ENCODE measurements at regions not wholly inside any gene's neighbourhood (a gene's known extent, or its start where the extent isn't known, plus 50 kb on each side); places are given as distances from the start of the nearest gene placed in this dataset.

DNA sequence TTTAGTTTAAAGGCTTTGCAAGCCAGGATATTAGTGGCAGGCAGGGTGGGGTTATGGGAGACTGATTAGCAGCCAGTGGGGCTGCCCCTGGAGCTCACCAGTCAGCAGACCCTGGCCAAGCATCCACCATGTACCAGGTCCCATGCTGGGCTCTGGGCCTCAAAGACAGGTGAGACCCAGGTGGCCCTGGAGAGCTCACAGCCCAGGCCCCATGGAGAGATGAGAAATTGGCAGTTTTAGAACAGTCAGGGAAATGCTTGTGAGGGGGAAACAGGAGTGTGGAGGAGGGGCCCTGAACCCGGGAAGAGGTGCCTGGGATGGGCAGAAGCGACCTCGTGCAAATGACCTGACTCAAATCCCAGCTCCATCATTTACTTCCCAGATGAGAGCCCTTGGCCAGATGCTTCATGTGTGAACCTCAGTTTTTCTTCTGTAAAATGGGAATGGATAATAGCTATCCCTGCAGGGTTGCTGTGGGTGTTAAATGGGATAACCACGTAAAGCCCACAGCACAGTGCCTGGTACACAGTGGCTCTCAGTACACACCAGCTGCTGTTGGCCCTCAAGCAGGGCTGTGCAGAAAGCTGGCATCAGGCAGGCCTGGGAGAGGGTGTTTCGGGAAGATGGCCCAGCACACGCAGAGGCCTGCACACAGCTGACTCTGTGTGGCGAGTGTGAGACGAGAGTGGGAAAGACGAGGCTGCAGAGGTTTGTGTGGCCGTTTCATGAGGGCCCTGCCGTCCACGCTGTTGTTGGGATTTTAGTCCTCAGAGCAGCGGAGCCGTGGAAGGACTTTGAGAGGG is 518.5 kb downstream of the PTPRU start:
- intact Hi-C loops (cut with DNase I) = no loop called here
- H3K4me3 ChIP-seq = no peak overlapping the region
- H3K27ac ChIP-seq = no peak overlapping the region
- H3K4me1 ChIP-seq (ENCODE audit: insufficient read depth) = no peaks in the 10 kb centered on the region
- H3K27me3 ChIP-seq = no peaks in the 10 kb centered on the region
- no peak for DNase-seq
- H3K9me3 ChIP-seq = no peaks in the 10 kb centered on the region
- no peaks in the 10 kb centered on the region for H3K36me3 ChIP-seq
- WGBS, 3 donors = 67 to 75% (median 67%) methylated on average over 14 of the region's 14 CpGs
- TF ChIP-seq EP300 (IDR thresholded peaks at IDR 0.05) = no peak
- TF ChIP-seq POLR2A (IDR thresholded peaks at IDR 0.05) = no peak
- TF ChIP-seq, protein P1, sequence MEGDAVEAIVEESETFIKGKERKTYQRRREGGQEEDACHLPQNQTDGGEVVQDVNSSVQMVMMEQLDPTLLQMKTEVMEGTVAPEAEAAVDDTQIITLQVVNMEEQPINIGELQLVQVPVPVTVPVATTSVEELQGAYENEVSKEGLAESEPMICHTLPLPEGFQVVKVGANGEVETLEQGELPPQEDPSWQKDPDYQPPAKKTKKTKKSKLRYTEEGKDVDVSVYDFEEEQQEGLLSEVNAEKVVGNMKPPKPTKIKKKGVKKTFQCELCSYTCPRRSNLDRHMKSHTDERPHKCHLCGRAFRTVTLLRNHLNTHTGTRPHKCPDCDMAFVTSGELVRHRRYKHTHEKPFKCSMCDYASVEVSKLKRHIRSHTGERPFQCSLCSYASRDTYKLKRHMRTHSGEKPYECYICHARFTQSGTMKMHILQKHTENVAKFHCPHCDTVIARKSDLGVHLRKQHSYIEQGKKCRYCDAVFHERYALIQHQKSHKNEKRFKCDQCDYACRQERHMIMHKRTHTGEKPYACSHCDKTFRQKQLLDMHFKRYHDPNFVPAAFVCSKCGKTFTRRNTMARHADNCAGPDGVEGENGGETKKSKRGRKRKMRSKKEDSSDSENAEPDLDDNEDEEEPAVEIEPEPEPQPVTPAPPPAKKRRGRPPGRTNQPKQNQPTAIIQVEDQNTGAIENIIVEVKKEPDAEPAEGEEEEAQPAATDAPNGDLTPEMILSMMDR (IDR thresholded peaks at IDR 0.05) = no peak

GRCh38 chr1:29753771-29754572 is 517.6 kb downstream of the PTPRU start:
- TF ChIP-seq, protein P1 (IDR thresholded peaks at IDR 0.05) = no peak
- TF ChIP-seq EP300 (IDR thresholded peaks at IDR 0.05) = no peak
- TF ChIP-seq POLR2A (IDR thresholded peaks at IDR 0.05) = no peak
- intact Hi-C loops (cut with DNase I) = no loop called here
- no peaks in the 10 kb centered on the region for H3K4me1 ChIP-seq (ENCODE audit: insufficient read depth)
- no peak overlapping the region for H3K4me3 ChIP-seq
- no peak for DNase-seq
- WGBS, 3 donors = 40 to 63% (median 43%) methylated on average over 3 of the region's 3 CpGs
- H3K9me3 ChIP-seq = no peaks in the 10 kb centered on the region
- H3K27ac ChIP-seq = no peak overlapping the region
- no peaks in the 10 kb centered on the region for H3K36me3 ChIP-seq
- H3K27me3 ChIP-seq = no peaks in the 10 kb centered on the region

- 67 to 81% (median 71%) methylated on average over 1 of the region's 1 CpG for WGBS, 3 donors
- intact Hi-C loops (cut with DNase I) = no loop called here
- no peaks in the 10 kb centered on the region for H3K9me3 ChIP-seq
- TF ChIP-seq EP300 (IDR thresholded peaks at IDR 0.05) (no peak), POLR2A (IDR thresholded peaks at IDR 0.05) (no peak)
- TF ChIP-seq, protein P1 (IDR thresholded peaks at IDR 0.05) = no peak
- no peak overlapping the region for H3K27ac ChIP-seq
- no peaks in the 10 kb centered on the region for H3K36me3 ChIP-seq
- H3K4me1 ChIP-seq (ENCODE audit: insufficient read depth) = no peaks in the 10 kb centered on the region
- no peak for DNase-seq
- H3K4me3 ChIP-seq = no peak overlapping the region
- no peaks in the 10 kb centered on the region for H3K27me3 ChIP-seq
Observed at GRCh38 chr1:29753244-29753643, 516.9 kb downstream of the PTPRU start.

GRCh38 chr1:29752141-29752540 is 515.8 kb downstream of the PTPRU start:
- whole genome bisulfite sequencing, 3 donors = 16 to 23% (median 20%) methylated on average over 8 of the region's 8 CpGs
- H3K27ac ChIP-seq = no peak overlapping the region
- intact Hi-C loops (cut with DNase I) = no loop called here
- no peaks in the 10 kb centered on the region for H3K4me1 ChIP-seq (ENCODE audit: insufficient read depth)
- H3K4me3 ChIP-seq = no peak overlapping the region
- no peaks in the 10 kb centered on the region for H3K27me3 ChIP-seq
- H3K9me3 ChIP-seq = no peaks in the 10 kb centered on the region
- DNase-seq = no peak
- no peak for TF ChIP-seq POLR2A (IDR thresholded peaks at IDR 0.05)
- TF ChIP-seq, protein P1 (IDR thresholded peaks at IDR 0.05) = no peak
- TF ChIP-seq EP300 (IDR thresholded peaks at IDR 0.05) = no peak
- H3K36me3 ChIP-seq = no peaks in the 10 kb centered on the region

Data from ovary (tissue), 7 donors.